H9 (cell line): ENCODE measurements at regions not wholly inside any gene's neighbourhood (a gene's known extent, or its start where the extent isn't known, plus 50 kb on each side); places are given as distances from the start of the nearest gene placed in this dataset.

Source experiments
- DNase-seq: peaks from one replicate; pipeline ENCODE4 v3.0.0-alpha.2; 2017
- H2AFZ ChIP-seq: one replicate; pipeline ENCODE4 v1.6.1; 2013; ENCODE audit warnings: mild to moderate bottlenecking, low read length, control low read depth, moderate library complexity
- H2AK5ac ChIP-seq: 2 replicates; pipeline ENCODE4 v1.6.1; 2013; ENCODE audit warnings: low read length, control low read depth, mixed read lengths; ENCODE audit not compliant: insufficient read length
- H2BK120ac ChIP-seq: one replicate; pipeline ENCODE4 v1.6.1; 2013; ENCODE audit warnings: low read depth, mild to moderate bottlenecking, low read length, control low read depth, inconsistent platforms; ENCODE audit not compliant: poor library complexity, severe bottlenecking
- H2BK12ac ChIP-seq: 2 replicates; pipeline ENCODE4 v1.6.1; 2013; ENCODE audit warnings: low read length, control low read depth, mixed read lengths, low read depth; ENCODE audit not compliant: insufficient read length
- H2BK15ac ChIP-seq: 2 replicates; pipeline ENCODE4 v1.6.1; 2013; ENCODE audit warnings: low read depth, low read length, control low read depth
- H2BK20ac ChIP-seq: one replicate; pipeline ENCODE4 v1.6.1; 2013; ENCODE audit warnings: low read depth, mild to moderate bottlenecking, low read length, control low read depth, inconsistent platforms; ENCODE audit not compliant: poor library complexity, severe bottlenecking
- H2BK5ac ChIP-seq: 2 replicates; pipeline ENCODE4 v1.6.1; 2013; ENCODE audit warnings: low read length, control low read depth, mixed read lengths; ENCODE audit not compliant: insufficient read length
- H3K14ac ChIP-seq: 2 replicates; pipeline ENCODE4 v1.6.1; 2013; ENCODE audit warnings: low read length, control low read depth; ENCODE audit not compliant: insufficient read depth
- H3K18ac ChIP-seq: 2 replicates; pipeline ENCODE4 v1.6.1; 2013; ENCODE audit warnings: low read depth, mild to moderate bottlenecking, mixed read lengths, low read length, control low read depth; ENCODE audit not compliant: insufficient read length
- H3K23ac ChIP-seq: 2 replicates; pipeline ENCODE4 v1.6.1; 2013; ENCODE audit warnings: low read length, control low read depth, mixed read lengths, low read depth; ENCODE audit not compliant: insufficient read length
- H3K23me2 ChIP-seq: 2 replicates; pipeline ENCODE4 v1.6.1; 2013; ENCODE audit warnings: low read depth, mild to moderate bottlenecking, mixed read lengths, low read length, control low read depth; ENCODE audit not compliant: insufficient read length, poor library complexity, severe bottlenecking
- H3K27ac ChIP-seq: 2 replicates; pipeline ENCODE4 v1.5.1; 2013; ENCODE audit warnings: low read length, control low read depth, mixed read lengths, low read depth; ENCODE audit not compliant: insufficient read length
- H3K27me3 ChIP-seq: 2 replicates; pipeline ENCODE4 v1.6.1; 2013; ENCODE audit warnings: low read length, control low read depth, inconsistent platforms; ENCODE audit not compliant: insufficient read depth
- H3K4ac ChIP-seq: 2 replicates; pipeline ENCODE4 v1.6.1; 2013; ENCODE audit warnings: low read depth, mild to moderate bottlenecking, control low read depth, inconsistent platforms, low read length, moderate library complexity
- H3K4me1 ChIP-seq: 2 replicates; pipeline ENCODE4 v1.6.1; 2013; ENCODE audit warnings: low read length, control low read depth, inconsistent platforms; ENCODE audit not compliant: insufficient read depth
- H3K4me2 ChIP-seq: 2 replicates; pipeline ENCODE4 v1.6.1; 2013; ENCODE audit warnings: low read length, control low read depth, mixed read lengths; ENCODE audit not compliant: insufficient read length, insufficient read depth
- H3K56ac ChIP-seq: 2 replicates; pipeline ENCODE4 v1.6.1; 2013; ENCODE audit warnings: low read depth, mild to moderate bottlenecking, mixed read lengths, low read length, control low read depth; ENCODE audit not compliant: insufficient read length
- H3K79me1 ChIP-seq: 2 replicates; pipeline ENCODE4 v1.6.1; 2013; ENCODE audit warnings: low read depth, mild to moderate bottlenecking, moderate library complexity, low read length, control low read depth, inconsistent platforms; ENCODE audit not compliant: insufficient read depth, poor library complexity, severe bottlenecking
- H3K79me2 ChIP-seq: 2 replicates; pipeline ENCODE4 v1.6.1; 2013; ENCODE audit warnings: low read length, control low read depth, inconsistent platforms; ENCODE audit not compliant: insufficient read depth
- H3K9ac ChIP-seq: 2 replicates; pipeline ENCODE4 v1.6.1; 2013; ENCODE audit warnings: low read length, control low read depth, mixed read lengths; ENCODE audit not compliant: insufficient read length; ENCODE audit errors: extremely low read depth
- H3K9me3 ChIP-seq: one replicate; pipeline ENCODE4 v1.6.1; 2013; ENCODE audit warnings: low read depth, low read length, inconsistent platforms; ENCODE audit not compliant: control insufficient read depth
- H3T11ph ChIP-seq: one replicate; pipeline ENCODE4 v1.6.1; 2013; ENCODE audit warnings: mild to moderate bottlenecking, low read length, control low read depth, inconsistent platforms
- H4K20me1 ChIP-seq: one replicate; pipeline ENCODE4 v1.6.1; 2013; ENCODE audit not compliant: control insufficient read depth, insufficient read length, insufficient read depth
- H4K5ac ChIP-seq: 2 replicates; pipeline ENCODE4 v1.6.1; 2013; ENCODE audit warnings: low read depth, mild to moderate bottlenecking, mixed read lengths, low read length, control low read depth; ENCODE audit not compliant: insufficient read length
- H4K8ac ChIP-seq: replicated peaks from 2 replicates; pipeline ENCODE4 v1.6.1; 2013; ENCODE audit warnings: low read length, control low read depth, mixed read lengths, low read depth; ENCODE audit not compliant: insufficient read length
- H4K91ac ChIP-seq: 2 replicates; pipeline ENCODE4 v1.6.1; 2013; ENCODE audit warnings: low read depth, mild to moderate bottlenecking, moderate library complexity, mixed read lengths, low read length, control low read depth; ENCODE audit not compliant: insufficient read length
- H3K27ac Mint-ChIP-seq, 3 experiments: 2 replicates in 2 of 3; 3 replicates in 1 of 3; pipeline ENCODE4 v1.8.0; 2020 to 2021; ENCODE audit warnings: mixed read lengths in 3 of 3, mild to moderate bottlenecking in 1 of 3, moderate library complexity in 1 of 3
- H3K27me3 Mint-ChIP-seq: 2 replicates; pipeline ENCODE4 v1.8.0; 2021; ENCODE audit warnings: low read depth, mild to moderate bottlenecking, moderate library complexity, mixed read lengths
- H3K36me3 Mint-ChIP-seq, 3 experiments: 2 replicates in 2 of 3; 3 replicates in 1 of 3; pipeline ENCODE4 v1.8.0; 2020 to 2021; ENCODE audit warnings: low read depth in 3 of 3, mixed read lengths in 3 of 3; ENCODE audit not compliant: insufficient read depth in 1 of 3
- H3K4me1 Mint-ChIP-seq, 2 experiments: 2 replicates each; pipeline ENCODE4 v1.8.0; 2020; ENCODE audit warnings: mixed read lengths in 2 of 2
- H3K4me3 Mint-ChIP-seq, 2 experiments: 2 replicates in 1 of 2; 3 replicates in 1 of 2; pipeline ENCODE4 v1.8.0; 2020 to 2021; ENCODE audit warnings: mild to moderate bottlenecking in 2 of 2, mixed read lengths in 2 of 2, moderate library complexity in 1 of 2
- H3K9me3 Mint-ChIP-seq, 2 experiments: 2 replicates in 1 of 2; 3 replicates in 1 of 2; pipeline ENCODE4 v1.8.0; 2020; ENCODE audit warnings: mild to moderate bottlenecking in 2 of 2, mixed read lengths in 2 of 2, moderate library complexity in 1 of 2
- CTCF ChIP-seq: fragments of 200-600 bp; sonication (generic); conservative IDR thresholded peaks from 3 replicates; pipeline ENCODE4 v1.8.0; 2021; ENCODE audit warnings: antibody characterized with exemption, mild to moderate bottlenecking
- WGBS: extraction: QIAGEN DNeasy Blood & Tissue Kit; methylation state at CpG from one replicate; pipeline ENCODE4 v1.1.7; 2013; ENCODE audit warnings: missing lambda C conversion rate, low lambda C conversion rate, mixed read lengths; ENCODE audit not compliant: insufficient read length; ENCODE audit errors: extremely low coverage; 5-methylcytosine and 5-hydroxymethylcytosine counted together

GRCh38 chr6:2434912-2435311 lies 189.5 kb upstream of the GMDS start:
- Histone ChIP-seq H4K91ac (no peak overlapping the region), H2BK120ac (no peak overlapping the region), H3K4ac (no peak overlapping the region), H3K4me1 (no peaks in the 10 kb centered on the region), H3K27ac (no peak overlapping the region), H2BK15ac (no peak overlapping the region), H4K8ac (no peak overlapping the region), H4K20me1 (no peaks in the 10 kb centered on the region), H3K18ac (no peak overlapping the region), H3K56ac (no peak overlapping the region), H2BK12ac (no peak overlapping the region), H3K4me2 (no peak overlapping the region), H4K5ac (no peak overlapping the region), H3K9ac (no peak overlapping the region), H2AK5ac (no peak overlapping the region), H2BK5ac (no peak overlapping the region), H3K14ac (no peak overlapping the region), H3K23ac (no peak overlapping the region), H2BK20ac (no peak overlapping the region), H2AFZ (no peak overlapping the region), H3T11ph (no peak overlapping the region), H3K79me2 (no peaks in the 10 kb centered on the region), H3K79me1 (no peaks in the 10 kb centered on the region), H3K9me3 (no peaks in the 10 kb centered on the region), H3K23me2 (no peaks in the 10 kb centered on the region), H3K27me3 (no peaks in the 10 kb centered on the region)
- no peak for DNase-seq
- no CpG with 5 or more reads among the region's 6 CpGs for WGBS
- Mint-ChIP-seq H3K27ac (no peak overlapping the region), H3K9me3 (no peaks in the 10 kb centered on the region), H3K36me3 (no peaks in the 10 kb centered on the region), H3K27me3 (no peaks in the 10 kb centered on the region), H3K4me3 (no peak overlapping the region), H3K4me1 (peaks cover 0 to 2% of the 10 kb centered on the region in 2 experiments; a peak in 2 of 4 replicates)
- TF ChIP-seq CTCF = no peak
